ENCODE measurements at regions not wholly inside any gene's neighbourhood (a gene's known extent, or its start where the extent isn't known, plus 50 kb on each side); places are given as distances from the start of the nearest gene placed in this dataset.

DNA sequence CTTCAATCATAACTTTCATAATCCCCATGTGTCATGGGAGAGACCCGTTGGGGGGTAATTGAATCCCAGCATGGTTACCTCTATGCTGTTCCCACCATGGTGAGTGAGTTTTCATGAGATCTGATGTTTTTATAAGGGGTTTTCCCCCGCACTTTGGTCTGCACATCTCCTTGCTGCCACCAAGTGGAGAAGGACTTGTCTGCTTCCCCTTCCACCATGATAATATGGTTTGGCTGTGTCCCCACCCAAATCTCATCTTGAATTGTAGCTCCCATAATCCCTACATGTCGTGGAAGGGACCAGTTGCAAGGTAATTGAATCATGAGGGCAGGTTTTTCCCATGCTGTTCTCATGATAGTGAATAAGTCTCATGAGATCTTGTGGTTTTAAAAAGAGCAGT, 524.9 kb downstream of the SLITRK5 start:
- Mint-ChIP-seq H3K36me3 (no peaks in the 10 kb centered on the region), H3K27ac (no peak overlapping the region), H3K4me1 (ENCODE audit: unreplicated experiment) (no peaks in the 10 kb centered on the region), H3K9me3 (peaks cover 15% of the 10 kb centered on the region), H3K4me3 (no peak overlapping the region), H3K27me3 (no peaks in the 10 kb centered on the region)
- TF ChIP-seq CTCF (conservative IDR thresholded peaks at IDR 0.05) = no peak
- no peak for DNase-seq (ENCODE audit: extremely low spot score, unreplicated experiment)

DNA sequence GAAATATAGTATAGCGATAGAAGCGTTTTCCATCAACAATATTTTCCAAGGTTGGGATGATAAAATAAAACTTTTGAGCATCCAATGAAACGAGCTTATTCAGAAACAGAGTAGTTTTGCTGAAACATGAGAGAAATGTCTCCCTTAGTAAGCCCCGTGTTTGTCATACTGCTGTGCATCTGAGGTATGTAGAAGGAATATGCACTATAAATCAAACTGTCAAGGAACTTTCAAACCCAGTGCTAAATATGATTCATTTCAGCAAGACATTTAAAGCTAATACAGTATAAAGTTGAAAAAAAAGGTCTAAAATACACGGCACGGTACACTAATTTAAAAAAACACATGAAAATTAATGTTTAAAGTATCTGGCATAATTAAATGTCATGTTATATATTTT, 546.2 kb downstream of the SLITRK5 start:
- Mint-ChIP-seq H3K27me3 (no peaks in the 10 kb centered on the region), H3K4me1 (ENCODE audit: unreplicated experiment) (no peaks in the 10 kb centered on the region), H3K36me3 (no peaks in the 10 kb centered on the region), H3K27ac (no peak overlapping the region), H3K9me3 (no peaks in the 10 kb centered on the region), H3K4me3 (no peak overlapping the region)
- no peak for TF ChIP-seq CTCF (conservative IDR thresholded peaks at IDR 0.05)
- DNase-seq (ENCODE audit: extremely low spot score, unreplicated experiment) = no peak

- no peaks in the 10 kb centered on the region for H3K9me3 Mint-ChIP-seq
Measured at GRCh38 chr13:88217883-88218282, 546.7 kb downstream of the SLITRK5 start.

DNA sequence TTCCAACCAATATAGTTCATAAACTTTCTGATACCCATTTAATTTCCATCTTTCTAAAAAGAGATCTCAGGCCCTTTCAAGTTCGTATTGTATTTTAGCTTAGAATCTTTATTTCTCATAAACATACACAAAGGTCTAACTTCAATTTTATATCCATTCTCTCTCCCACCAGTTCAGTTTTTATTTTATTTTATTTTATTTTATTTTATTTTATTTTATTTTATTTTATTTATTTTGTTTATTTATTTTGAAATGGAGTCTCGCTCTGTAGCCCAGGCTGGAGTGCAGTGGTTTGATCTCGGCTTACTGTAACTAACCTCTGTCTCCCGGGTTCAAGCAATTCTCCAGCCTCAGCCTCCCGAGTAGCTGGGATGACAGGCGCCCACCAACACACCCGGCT, 552.8 kb downstream of the SLITRK5 start:
- H3K36me3 Mint-ChIP-seq = no peaks in the 10 kb centered on the region
- DNase-seq (ENCODE audit: extremely low spot score, unreplicated experiment) = no peak
- no peaks in the 10 kb centered on the region for H3K4me1 Mint-ChIP-seq (ENCODE audit: unreplicated experiment)
- no peak for TF ChIP-seq CTCF (conservative IDR thresholded peaks at IDR 0.05)
- no peak overlapping the region for H3K4me3 Mint-ChIP-seq
- H3K27ac Mint-ChIP-seq = no peak overlapping the region
- H3K27me3 Mint-ChIP-seq = no peaks in the 10 kb centered on the region
- H3K9me3 Mint-ChIP-seq = no peaks in the 10 kb centered on the region

More at GRCh38 chr13:88217883-88218282, 546.7 kb downstream of the SLITRK5 start:
- Mint-ChIP-seq H3K27ac (no peak overlapping the region), H3K27me3 (no peaks in the 10 kb centered on the region), H3K4me1 (ENCODE audit: unreplicated experiment) (no peaks in the 10 kb centered on the region), H3K4me3 (no peak overlapping the region), H3K36me3 (no peaks in the 10 kb centered on the region)
- no peak for DNase-seq (ENCODE audit: extremely low spot score, unreplicated experiment)
- no peak for TF ChIP-seq CTCF (conservative IDR thresholded peaks at IDR 0.05)

- Mint-ChIP-seq H3K4me3 (no peak overlapping the region), H3K4me1 (ENCODE audit: unreplicated experiment) (no peaks in the 10 kb centered on the region), H3K27ac (no peak overlapping the region), H3K36me3 (no peaks in the 10 kb centered on the region), H3K27me3 (no peaks in the 10 kb centered on the region), H3K9me3 (no peaks in the 10 kb centered on the region)
- no peak for DNase-seq (ENCODE audit: extremely low spot score, unreplicated experiment)
- no peak for TF ChIP-seq CTCF (conservative IDR thresholded peaks at IDR 0.05)
Measured at GRCh38 chr13:88235441-88235840, 564.3 kb downstream of the SLITRK5 start.

DNA sequence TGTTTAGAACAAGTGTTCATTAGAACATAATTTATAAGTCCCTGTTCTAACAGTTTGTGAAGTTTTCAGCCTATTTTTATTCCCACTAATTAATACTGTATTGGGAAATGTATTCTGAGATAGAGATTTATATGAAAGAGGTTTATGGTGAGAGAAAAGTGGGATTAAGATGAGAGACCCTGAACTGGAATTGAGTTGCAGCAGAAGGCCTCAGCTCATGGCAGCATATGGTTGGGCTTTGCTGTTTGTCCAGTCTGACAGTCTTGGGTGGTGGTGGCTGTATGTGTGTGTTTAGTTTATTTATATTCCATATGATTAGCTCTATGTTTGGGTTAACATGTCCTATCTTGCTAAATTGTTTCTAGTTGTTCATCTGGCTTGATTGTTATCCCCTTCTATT, 575.1 kb downstream of the SLITRK5 start:
- Mint-ChIP-seq H3K4me1 (ENCODE audit: unreplicated experiment) (no peaks in the 10 kb centered on the region), H3K27me3 (no peaks in the 10 kb centered on the region)

More for the DNA sequence above, 575.1 kb downstream of the SLITRK5 start:
- DNase-seq (ENCODE audit: extremely low spot score, unreplicated experiment) = no peak
- H3K36me3 Mint-ChIP-seq = no peaks in the 10 kb centered on the region
- no peaks in the 10 kb centered on the region for H3K9me3 Mint-ChIP-seq
- H3K4me3 Mint-ChIP-seq = no peak overlapping the region
- no peak for TF ChIP-seq CTCF (conservative IDR thresholded peaks at IDR 0.05)
- H3K27ac Mint-ChIP-seq = no peak overlapping the region

Data from type B pancreatic cell (in vitro differentiated cells).